ENCODE measurements at regions not wholly inside any gene's neighbourhood (a gene's known extent, or its start where the extent isn't known, plus 50 kb on each side); places are given as distances from the start of the nearest gene placed in this dataset.

DNA sequence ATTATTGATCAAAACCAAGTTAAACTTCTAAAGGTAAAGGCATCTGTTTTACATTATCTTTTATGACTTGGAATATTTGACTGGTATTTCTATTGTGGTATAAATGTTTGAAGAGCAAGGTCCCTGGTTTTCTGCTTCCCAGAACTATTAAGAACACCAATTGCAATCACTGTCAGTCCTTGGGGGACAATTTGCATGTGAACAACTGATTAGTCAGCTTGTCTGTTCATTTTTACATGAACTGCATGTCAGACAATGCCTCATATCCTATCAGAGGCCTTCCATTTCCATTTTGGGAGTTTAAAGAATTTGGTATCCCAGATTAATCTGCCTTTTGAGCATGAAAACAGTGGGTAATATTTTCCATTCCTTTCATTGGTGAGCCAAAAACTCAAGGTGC lies 654.9 kb upstream of the USP24 start:
- TF ChIP-seq CHD2 (IDR thresholded peaks at IDR 0.05; ENCODE audit: borderline replicate concordance, low read depth, low read length) (no peak), ZNF207 (IDR thresholded peaks at IDR 0.05; ENCODE audit: borderline replicate concordance) (no peak), NRF1 (conservative IDR thresholded peaks at IDR 0.05; ENCODE audit: low read depth, low read length) (no peak), SMAD5 (IDR thresholded peaks at IDR 0.05; ENCODE audit: low read depth) (no peak), POLR2AphosphoS5 (IDR thresholded peaks at IDR 0.05; ENCODE audit: low read length) (no peak), SMAD1 (IDR thresholded peaks at IDR 0.05; ENCODE audit: low read depth, partially characterized antibody) (no peak), ZBED1 (IDR thresholded peaks at IDR 0.05; ENCODE audit: borderline replicate concordance) (no peak)
- TF ChIP-seq, protein P1, sequence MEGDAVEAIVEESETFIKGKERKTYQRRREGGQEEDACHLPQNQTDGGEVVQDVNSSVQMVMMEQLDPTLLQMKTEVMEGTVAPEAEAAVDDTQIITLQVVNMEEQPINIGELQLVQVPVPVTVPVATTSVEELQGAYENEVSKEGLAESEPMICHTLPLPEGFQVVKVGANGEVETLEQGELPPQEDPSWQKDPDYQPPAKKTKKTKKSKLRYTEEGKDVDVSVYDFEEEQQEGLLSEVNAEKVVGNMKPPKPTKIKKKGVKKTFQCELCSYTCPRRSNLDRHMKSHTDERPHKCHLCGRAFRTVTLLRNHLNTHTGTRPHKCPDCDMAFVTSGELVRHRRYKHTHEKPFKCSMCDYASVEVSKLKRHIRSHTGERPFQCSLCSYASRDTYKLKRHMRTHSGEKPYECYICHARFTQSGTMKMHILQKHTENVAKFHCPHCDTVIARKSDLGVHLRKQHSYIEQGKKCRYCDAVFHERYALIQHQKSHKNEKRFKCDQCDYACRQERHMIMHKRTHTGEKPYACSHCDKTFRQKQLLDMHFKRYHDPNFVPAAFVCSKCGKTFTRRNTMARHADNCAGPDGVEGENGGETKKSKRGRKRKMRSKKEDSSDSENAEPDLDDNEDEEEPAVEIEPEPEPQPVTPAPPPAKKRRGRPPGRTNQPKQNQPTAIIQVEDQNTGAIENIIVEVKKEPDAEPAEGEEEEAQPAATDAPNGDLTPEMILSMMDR (IDR thresholded peaks at IDR 0.05 in 2 of 3, conservative IDR thresholded peaks at IDR 0.05 in 1 of 3; ENCODE audit: control insufficient read depth in 2 of 3, extremely low read depth in 1 of 3, insufficient read depth in 1 of 3, low read depth in 3 of 3, low read length in 3 of 3): no peak
- TF ChIP-seq, protein P2, sequence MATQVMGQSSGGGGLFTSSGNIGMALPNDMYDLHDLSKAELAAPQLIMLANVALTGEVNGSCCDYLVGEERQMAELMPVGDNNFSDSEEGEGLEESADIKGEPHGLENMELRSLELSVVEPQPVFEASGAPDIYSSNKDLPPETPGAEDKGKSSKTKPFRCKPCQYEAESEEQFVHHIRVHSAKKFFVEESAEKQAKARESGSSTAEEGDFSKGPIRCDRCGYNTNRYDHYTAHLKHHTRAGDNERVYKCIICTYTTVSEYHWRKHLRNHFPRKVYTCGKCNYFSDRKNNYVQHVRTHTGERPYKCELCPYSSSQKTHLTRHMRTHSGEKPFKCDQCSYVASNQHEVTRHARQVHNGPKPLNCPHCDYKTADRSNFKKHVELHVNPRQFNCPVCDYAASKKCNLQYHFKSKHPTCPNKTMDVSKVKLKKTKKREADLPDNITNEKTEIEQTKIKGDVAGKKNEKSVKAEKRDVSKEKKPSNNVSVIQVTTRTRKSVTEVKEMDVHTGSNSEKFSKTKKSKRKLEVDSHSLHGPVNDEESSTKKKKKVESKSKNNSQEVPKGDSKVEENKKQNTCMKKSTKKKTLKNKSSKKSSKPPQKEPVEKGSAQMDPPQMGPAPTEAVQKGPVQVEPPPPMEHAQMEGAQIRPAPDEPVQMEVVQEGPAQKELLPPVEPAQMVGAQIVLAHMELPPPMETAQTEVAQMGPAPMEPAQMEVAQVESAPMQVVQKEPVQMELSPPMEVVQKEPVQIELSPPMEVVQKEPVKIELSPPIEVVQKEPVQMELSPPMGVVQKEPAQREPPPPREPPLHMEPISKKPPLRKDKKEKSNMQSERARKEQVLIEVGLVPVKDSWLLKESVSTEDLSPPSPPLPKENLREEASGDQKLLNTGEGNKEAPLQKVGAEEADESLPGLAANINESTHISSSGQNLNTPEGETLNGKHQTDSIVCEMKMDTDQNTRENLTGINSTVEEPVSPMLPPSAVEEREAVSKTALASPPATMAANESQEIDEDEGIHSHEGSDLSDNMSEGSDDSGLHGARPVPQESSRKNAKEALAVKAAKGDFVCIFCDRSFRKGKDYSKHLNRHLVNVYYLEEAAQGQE (IDR thresholded peaks at IDR 0.05; ENCODE audit: low read depth, low read length): no peak
- TF ChIP-seq, protein P3, sequence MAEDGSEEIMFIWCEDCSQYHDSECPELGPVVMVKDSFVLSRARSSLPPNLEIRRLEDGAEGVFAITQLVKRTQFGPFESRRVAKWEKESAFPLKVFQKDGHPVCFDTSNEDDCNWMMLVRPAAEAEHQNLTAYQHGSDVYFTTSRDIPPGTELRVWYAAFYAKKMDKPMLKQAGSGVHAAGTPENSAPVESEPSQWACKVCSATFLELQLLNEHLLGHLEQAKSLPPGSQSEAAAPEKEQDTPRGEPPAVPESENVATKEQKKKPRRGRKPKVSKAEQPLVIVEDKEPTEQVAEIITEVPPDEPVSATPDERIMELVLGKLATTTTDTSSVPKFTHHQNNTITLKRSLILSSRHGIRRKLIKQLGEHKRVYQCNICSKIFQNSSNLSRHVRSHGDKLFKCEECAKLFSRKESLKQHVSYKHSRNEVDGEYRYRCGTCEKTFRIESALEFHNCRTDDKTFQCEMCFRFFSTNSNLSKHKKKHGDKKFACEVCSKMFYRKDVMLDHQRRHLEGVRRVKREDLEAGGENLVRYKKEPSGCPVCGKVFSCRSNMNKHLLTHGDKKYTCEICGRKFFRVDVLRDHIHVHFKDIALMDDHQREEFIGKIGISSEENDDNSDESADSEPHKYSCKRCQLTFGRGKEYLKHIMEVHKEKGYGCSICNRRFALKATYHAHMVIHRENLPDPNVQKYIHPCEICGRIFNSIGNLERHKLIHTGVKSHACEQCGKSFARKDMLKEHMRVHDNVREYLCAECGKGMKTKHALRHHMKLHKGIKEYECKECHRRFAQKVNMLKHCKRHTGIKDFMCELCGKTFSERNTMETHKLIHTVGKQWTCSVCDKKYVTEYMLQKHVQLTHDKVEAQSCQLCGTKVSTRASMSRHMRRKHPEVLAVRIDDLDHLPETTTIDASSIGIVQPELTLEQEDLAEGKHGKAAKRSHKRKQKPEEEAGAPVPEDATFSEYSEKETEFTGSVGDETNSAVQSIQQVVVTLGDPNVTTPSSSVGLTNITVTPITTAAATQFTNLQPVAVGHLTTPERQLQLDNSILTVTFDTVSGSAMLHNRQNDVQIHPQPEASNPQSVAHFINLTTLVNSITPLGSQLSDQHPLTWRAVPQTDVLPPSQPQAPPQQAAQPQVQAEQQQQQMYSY (CRISPR knock-in tag; IDR thresholded peaks at IDR 0.05): no peak
- TF ChIP-seq, protein P4, sequence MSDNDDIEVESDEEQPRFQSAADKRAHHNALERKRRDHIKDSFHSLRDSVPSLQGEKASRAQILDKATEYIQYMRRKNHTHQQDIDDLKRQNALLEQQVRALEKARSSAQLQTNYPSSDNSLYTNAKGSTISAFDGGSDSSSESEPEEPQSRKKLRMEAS (IDR thresholded peaks at IDR 0.05; ENCODE audit: low read depth, low read length): no peak
- TF ChIP-seq, protein P5, sequence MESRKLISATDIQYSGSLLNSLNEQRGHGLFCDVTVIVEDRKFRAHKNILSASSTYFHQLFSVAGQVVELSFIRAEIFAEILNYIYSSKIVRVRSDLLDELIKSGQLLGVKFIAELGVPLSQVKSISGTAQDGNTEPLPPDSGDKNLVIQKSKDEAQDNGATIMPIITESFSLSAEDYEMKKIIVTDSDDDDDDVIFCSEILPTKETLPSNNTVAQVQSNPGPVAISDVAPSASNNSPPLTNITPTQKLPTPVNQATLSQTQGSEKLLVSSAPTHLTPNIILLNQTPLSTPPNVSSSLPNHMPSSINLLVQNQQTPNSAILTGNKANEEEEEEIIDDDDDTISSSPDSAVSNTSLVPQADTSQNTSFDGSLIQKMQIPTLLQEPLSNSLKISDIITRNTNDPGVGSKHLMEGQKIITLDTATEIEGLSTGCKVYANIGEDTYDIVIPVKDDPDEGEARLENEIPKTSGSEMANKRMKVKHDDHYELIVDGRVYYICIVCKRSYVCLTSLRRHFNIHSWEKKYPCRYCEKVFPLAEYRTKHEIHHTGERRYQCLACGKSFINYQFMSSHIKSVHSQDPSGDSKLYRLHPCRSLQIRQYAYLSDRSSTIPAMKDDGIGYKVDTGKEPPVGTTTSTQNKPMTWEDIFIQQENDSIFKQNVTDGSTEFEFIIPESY (IDR thresholded peaks at IDR 0.05): no peak
